Common myeloid progenitor, CD34-positive (primary cell): ENCODE measurements at regions not wholly inside any gene's neighbourhood (a gene's known extent, or its start where the extent isn't known, plus 50 kb on each side); places are given as distances from the start of the nearest gene placed in this dataset.

Source experiments
- CTCF ChIA-PET: fragments of 350-600 bp; sonication (Branson Sonifier 250); formaldehyde crosslinking; loops from one replicate; lab custom pipeline; 2021; ENCODE audit warnings: antibody characterized with exemption; lab: Charles Lee
- POLR2A ChIA-PET: fragments of 350-600 bp; sonication (Branson Sonifier 250); formaldehyde crosslinking; loops from one replicate; lab custom pipeline; 2021; ENCODE audit warnings: antibody characterized with exemption; lab: Charles Lee
- DNase-seq, 3 donors: peaks; one replicate each; pipeline versions ENCODE4 v3.0.0 to v3.0.0-alpha.2; 2013
- H3K27ac ChIP-seq, 2 experiments: 1 replicate in 1 of 2; 2 replicates in 1 of 2; pipeline ENCODE4 v1.7.0; 2013; ENCODE audit warnings: inconsistent platforms in 2 of 2, low read length in 2 of 2, mild to moderate bottlenecking in 2 of 2, low read depth in 1 of 2, moderate library complexity in 1 of 2; ENCODE audit not compliant: severe bottlenecking in 2 of 2, insufficient read depth in 1 of 2, poor library complexity in 1 of 2
- H3K27me3 ChIP-seq, 5 experiments: replicated peaks in 2 of 5; 1 replicate in 3 of 5; 2 replicates in 2 of 5; pipeline versions ENCODE4 v1.6.1 to v1.7.0; 2013; ENCODE audit warnings: low read length in 4 of 5, mild to moderate bottlenecking in 2 of 5, moderate library complexity in 2 of 5, inconsistent platforms in 1 of 5; ENCODE audit not compliant: insufficient read depth in 5 of 5, control insufficient read depth in 4 of 5
- H3K36me3 ChIP-seq, 4 experiments: 1 replicate in 2 of 4; 2 replicates in 2 of 4; pipeline versions ENCODE4 v1.6.1 to v1.7.0; 2013; ENCODE audit warnings: low read length in 3 of 4, control low read depth in 1 of 4, mild to moderate bottlenecking in 1 of 4; ENCODE audit not compliant: control insufficient read depth in 4 of 4, insufficient read depth in 4 of 4
- H3K4me1 ChIP-seq, 4 experiments: 1 replicate in 3 of 4; 2 replicates in 1 of 4; pipeline versions ENCODE4 v1.6.1 to v1.7.1; 2013; ENCODE audit warnings: low read length in 3 of 4, mild to moderate bottlenecking in 3 of 4, control low read depth in 1 of 4, inconsistent platforms in 1 of 4, moderate library complexity in 1 of 4; ENCODE audit not compliant: control insufficient read depth in 4 of 4, insufficient read depth in 4 of 4; ENCODE audit errors: control extremely low read depth in 1 of 4
- H3K4me3 ChIP-seq, 7 experiments: 1 replicate in 4 of 7; 2 replicates in 3 of 7; pipeline versions ENCODE4 v1.5.1 to v1.7.0; 2013; ENCODE audit warnings: mild to moderate bottlenecking in 7 of 7, low read length in 6 of 7, moderate library complexity in 6 of 7, inconsistent platforms in 2 of 7, low read depth in 2 of 7, control low read depth in 1 of 7; ENCODE audit not compliant: insufficient read depth in 4 of 7, control insufficient read depth in 1 of 7; ENCODE audit errors: extremely low read depth in 1 of 7
- H3K9me3 ChIP-seq, 5 experiments: 1 replicate in 4 of 5; 2 replicates in 1 of 5; pipeline versions ENCODE4 v1.6.1 to v1.7.1; 2013; ENCODE audit warnings: low read length in 4 of 5, mild to moderate bottlenecking in 2 of 5, inconsistent platforms in 1 of 5, low read depth in 1 of 5, moderate library complexity in 1 of 5; ENCODE audit not compliant: control insufficient read depth in 4 of 5, insufficient read depth in 2 of 5; ENCODE audit errors: control extremely low read depth in 1 of 5
- WGBS: methylation state at CpG from one replicate; pipeline ENCODE4 v1.1.5; 2013; ENCODE audit not compliant: insufficient coverage; 5-methylcytosine and 5-hydroxymethylcytosine counted together

GRCh38 chr6:130680116-130680515 lies 147.1 kb upstream of the SMLR1 start:
- POLR2A ChIA-PET: no interaction called here
- CTCF ChIA-PET: interaction anchor here (1.2 kb wide), 1 partner anchor 18 kb away, joined by 3 read pairs; no protein-coding TSS in a partner anchor
- peaks cover 0 to 15% (median 3%) of the 10 kb centered on the region in 4 experiments for H3K4me1 ChIP-seq

GRCh38 chr6:130681028-130681427 lies 146.2 kb upstream of the SMLR1 start:
- ChIA-PET POLR2A (no interaction called here), CTCF (no interaction called here)
- no CpG with 5 or more reads among the region's 1 CpG for WGBS
- Histone ChIP-seq H3K4me1 (peaks cover 0 to 15% (median 3%) of the 10 kb centered on the region in 4 experiments), H3K27ac (no peak overlapping the region), H3K4me3 (no peak overlapping the region), H3K9me3 (peaks cover 0 to 25% (median 1%) of the 10 kb centered on the region in 5 experiments), H3K27me3 (no peaks in the 10 kb centered on the region), H3K36me3 (no peaks in the 10 kb centered on the region)
- DNase-seq: no peak

More at GRCh38 chr6:130680116-130680515, 147.1 kb upstream of the SMLR1 start:
- Histone ChIP-seq H3K27ac (no peak overlapping the region), H3K9me3 (peaks cover 0 to 25% (median 1%) of the 10 kb centered on the region in 5 experiments), H3K4me3 (no peak overlapping the region), H3K27me3 (no peaks in the 10 kb centered on the region), H3K36me3 (no peaks in the 10 kb centered on the region)
- WGBS: 100% methylated on average over 2 of the region's 3 CpGs
- no peak for DNase-seq

- Histone ChIP-seq H3K4me3 (no peak overlapping the region), H3K9me3 (peaks cover 0 to 21% (median under 1%) of the 10 kb centered on the region in 5 experiments), H3K4me1 (peaks cover 0 to 15% (median 3%) of the 10 kb centered on the region in 4 experiments), H3K36me3 (no peaks in the 10 kb centered on the region), H3K27ac (no peak overlapping the region), H3K27me3 (no peaks in the 10 kb centered on the region)
- POLR2A ChIA-PET: no interaction called here
- WGBS: 100% methylated on average over 4 of the region's 5 CpGs
- CTCF ChIA-PET: no interaction called here
- DNase-seq: no peak
Measured at GRCh38 chr6:130682066-130682465, 145.1 kb upstream of the SMLR1 start.

GRCh38 chr6:130683761-130684517 lies 143.3 kb upstream of the SMLR1 start:
- Histone ChIP-seq H3K4me1 (peaks cover 0 to 15% (median 3%) of the 10 kb centered on the region in 4 experiments), H3K36me3 (no peaks in the 10 kb centered on the region), H3K4me3 (no peak overlapping the region), H3K9me3 (peaks cover 0 to 8% (median 0%) of the 10 kb centered on the region in 5 experiments), H3K27me3 (no peaks in the 10 kb centered on the region), H3K27ac (no peak overlapping the region)
- POLR2A ChIA-PET: no interaction called here
- CTCF ChIA-PET: interaction anchor here (0.9 kb wide), 1 partner anchor 14 kb away, joined by 3 read pairs; no protein-coding TSS in a partner anchor
- 67% methylated on average over 3 of the region's 7 CpGs for WGBS
- peak; percentile 5 to 57 (median 28) for DNase-seq

- no peaks in the 10 kb centered on the region for H3K27me3 ChIP-seq
- CTCF ChIA-PET: interaction anchor here (1.2 kb wide), 1 partner anchor 371 kb away, joined by 3 read pairs; no protein-coding TSS in a partner anchor
- H3K9me3 ChIP-seq: no peaks in the 10 kb centered on the region
- H3K4me3 ChIP-seq: no peak overlapping the region
- POLR2A ChIA-PET: no interaction called here
- WGBS: 100% methylated on average over 1 of the region's 2 CpGs
- no peaks in the 10 kb centered on the region for H3K36me3 ChIP-seq
- DNase-seq: no peak
- H3K27ac ChIP-seq: no peak overlapping the region
- peaks cover 0 to 6% (median 2%) of the 10 kb centered on the region in 4 experiments for H3K4me1 ChIP-seq
Measured at GRCh38 chr6:130692659-130693058, 134.5 kb upstream of the SMLR1 start.

- Histone ChIP-seq H3K9me3 (no peaks in the 10 kb centered on the region), H3K4me1 (peaks cover 0 to 8% (median 3%) of the 10 kb centered on the region in 4 experiments), H3K27me3 (no peaks in the 10 kb centered on the region), H3K27ac (no peak overlapping the region), H3K4me3 (no peak overlapping the region), H3K36me3 (no peaks in the 10 kb centered on the region)
- ChIA-PET CTCF (interaction anchor here (0.6 to 1.4 kb wide), 2 partner anchors 370 to 372 kb away, joined by 3 read pairs; no protein-coding TSS in a partner anchor), POLR2A (no interaction called here)
- 89% methylated on average over 2 of the region's 2 CpGs for WGBS
- no peak for DNase-seq
Measured at GRCh38 chr6:130693944-130694343, 133.3 kb upstream of the SMLR1 start.

GRCh38 chr6:130694606-130695005 lies 132.6 kb upstream of the SMLR1 start:
- Histone ChIP-seq H3K27me3 (no peaks in the 10 kb centered on the region), H3K9me3 (no peaks in the 10 kb centered on the region), H3K27ac (no peak overlapping the region), H3K4me1 (peaks cover 0 to 8% (median 3%) of the 10 kb centered on the region in 4 experiments), H3K36me3 (no peaks in the 10 kb centered on the region), H3K4me3 (no peak overlapping the region)
- ChIA-PET CTCF (interaction anchor here (1.4 kb wide), 1 partner anchor 372 kb away, joined by 3 read pairs; no protein-coding TSS in a partner anchor), POLR2A (no interaction called here)
- 93% methylated on average over 3 of the region's 4 CpGs for WGBS
- DNase-seq: no peak
